HG02623 (cell line): ENCODE measurements at regions not wholly inside any gene's neighbourhood (a gene's known extent, or its start where the extent isn't known, plus 50 kb on each side); places are given as distances from the start of the nearest gene placed in this dataset.

ENCODE experiments used
- ATAC-seq: cut with Tn5 transposase; IDR thresholded peaks from one replicate; pipeline ENCODE4 v1.9.1; 2021; ENCODE audit warnings: moderate library complexity; ENCODE audit not compliant: unreplicated experiment

GRCh38 chr5:155068616-155069100, 55.1 kb downstream of the KIF4B start:
- ATAC-seq: no peak

- no peak for ATAC-seq
Observed at GRCh38 chr5:155069961-155070360, 56.4 kb downstream of the KIF4B start.

GRCh38 chr5:155070781-155071180, 57.2 kb downstream of the KIF4B start:
- ATAC-seq: no peak

- no peak for ATAC-seq
Observed at GRCh38 chr5:155076379-155076778, 62.8 kb downstream of the KIF4B start.

- ATAC-seq: no peak
Observed at GRCh38 chr5:155079698-155080097, 66.1 kb downstream of the KIF4B start.

GRCh38 chr5:155080721-155081120, 67.2 kb downstream of the KIF4B start:
- ATAC-seq: no peak

GRCh38 chr5:155081618-155082017, 68.1 kb downstream of the KIF4B start:
- ATAC-seq: no peak

- no peak for ATAC-seq
Observed at GRCh38 chr5:155082401-155082800, 68.8 kb downstream of the KIF4B start.

- no peak for ATAC-seq
Observed at GRCh38 chr5:155085282-155085989, 71.9 kb downstream of the KIF4B start.

- ATAC-seq: no peak
Observed at GRCh38 chr5:155087036-155087435, 73.5 kb downstream of the KIF4B start.

- ATAC-seq: no peak
Observed at GRCh38 chr5:155088811-155089210, 75.3 kb downstream of the KIF4B start.

GRCh38 chr5:155089643-155090042, 76.1 kb downstream of the KIF4B start:
- ATAC-seq: no peak

GRCh38 chr5:155091063-155091648, 77.6 kb downstream of the KIF4B start:
- no peak for ATAC-seq

- no peak for ATAC-seq
Observed at GRCh38 chr5:155091768-155092717, 78.5 kb downstream of the KIF4B start.

- ATAC-seq: no peak
Observed at GRCh38 chr5:155094455-155094854, 80.9 kb downstream of the KIF4B start.

GRCh38 chr5:155097995-155098394, 84.4 kb downstream of the KIF4B start:
- ATAC-seq: no peak

GRCh38 chr5:155098433-155098832, 84.9 kb downstream of the KIF4B start:
- ATAC-seq: no peak

- ATAC-seq: no peak
Observed at GRCh38 chr5:155101697-155102096, 88.1 kb downstream of the KIF4B start.

GRCh38 chr5:155103146-155103545, 89.6 kb downstream of the KIF4B start:
- ATAC-seq: no peak

GRCh38 chr5:155104441-155104840, 90.9 kb downstream of the KIF4B start:
- ATAC-seq: no peak

- no peak for ATAC-seq
Observed at GRCh38 chr5:155106221-155106620, 92.7 kb downstream of the KIF4B start.

- no peak for ATAC-seq
Observed at GRCh38 chr5:155113888-155114287, 100.3 kb downstream of the KIF4B start.
